GM23338 (cell line): ENCODE measurements at regions not wholly inside any gene's neighbourhood (a gene's known extent, or its start where the extent isn't known, plus 50 kb on each side); places are given as distances from the start of the nearest gene placed in this dataset.

ENCODE experiments used
- ATAC-seq: fragments of 200-7000 bp; cut with Tn5 transposase; 3 replicates; pipeline ENCODE4 v1.9.1; 2020
- DNase-seq: peaks from one replicate; pipeline ENCODE4 v3.0.0-alpha.2; 2015; ENCODE audit warnings: low spot score
- H2AFZ ChIP-seq: fragments of 200-600 bp; sonication (generic); 2 replicates; pipeline ENCODE4 v1.8.0; 2016; ENCODE audit warnings: antibody characterized with exemption, mild to moderate bottlenecking, moderate library complexity
- H3F3A ChIP-seq: fragments of 200-600 bp; sonication (generic); replicated peaks from 2 replicates; pipeline ENCODE4 v1.8.0; 2017; ENCODE audit warnings: antibody characterized with exemption, mixed run types, low read depth
- H3K27ac ChIP-seq: fragments of 200-600 bp; sonication (generic); 2 replicates; pipeline ENCODE4 v1.6.1; 2016; ENCODE audit warnings: low read depth
- H3K27me3 ChIP-seq: fragments of 200-600 bp; sonication (generic); 2 replicates; pipeline ENCODE4 v1.8.0; 2016; ENCODE audit warnings: mild to moderate bottlenecking, mixed run types, moderate library complexity; ENCODE audit not compliant: insufficient read depth
- H3K36me3 ChIP-seq: fragments of 200-600 bp; sonication (generic); 2 replicates; pipeline ENCODE4 v1.8.0; 2016; ENCODE audit warnings: mild to moderate bottlenecking; ENCODE audit not compliant: insufficient read depth
- H3K4me1 ChIP-seq: fragments of 200-600 bp; sonication (generic); 2 replicates; pipeline ENCODE4 v1.8.0; 2016; ENCODE audit warnings: mild to moderate bottlenecking, moderate library complexity; ENCODE audit not compliant: insufficient read depth
- H3K4me2 ChIP-seq: fragments of 200-600 bp; sonication (generic); 2 replicates; pipeline ENCODE4 v1.7.1; 2017; ENCODE audit warnings: mixed run types
- H3K4me3 ChIP-seq: fragments of 200-600 bp; sonication (generic); 2 replicates; pipeline ENCODE4 v1.6.1; 2016; ENCODE audit warnings: mixed run types
- H3K79me2 ChIP-seq: fragments of 200-600 bp; sonication (generic); replicated peaks from 2 replicates; pipeline ENCODE4 v1.8.0; 2017; ENCODE audit warnings: mild to moderate bottlenecking; ENCODE audit not compliant: insufficient read depth
- H3K9me2 ChIP-seq: fragments of 200-600 bp; sonication (generic); 2 replicates; pipeline ENCODE4 v1.8.0; 2017; ENCODE audit not compliant: insufficient read depth
- H4K20me1 ChIP-seq: fragments of 200-600 bp; sonication (generic); replicated peaks from 2 replicates; pipeline ENCODE4 v1.8.0; 2017; ENCODE audit warnings: mild to moderate bottlenecking; ENCODE audit not compliant: insufficient read depth
- H3K27ac Mint-ChIP-seq: 2 replicates; pipeline ENCODE4 v1.8.0; 2020; ENCODE audit warnings: inconsistent platforms, mild to moderate bottlenecking, moderate library complexity, mixed read lengths
- H3K27me3 Mint-ChIP-seq: 3 replicates; pipeline ENCODE4 v1.8.0; 2022; ENCODE audit warnings: low read depth, mild to moderate bottlenecking, moderate library complexity, mixed read lengths, inconsistent platforms; ENCODE audit not compliant: insufficient read depth, poor library complexity
- H3K36me3 Mint-ChIP-seq: 3 replicates; pipeline ENCODE4 v1.8.0; 2021; ENCODE audit warnings: low read depth, mild to moderate bottlenecking, inconsistent platforms, moderate library complexity, mixed read lengths
- H3K4me1 Mint-ChIP-seq: 3 replicates; pipeline ENCODE4 v1.8.0; 2020; ENCODE audit warnings: mild to moderate bottlenecking, inconsistent platforms, mixed read lengths
- H3K4me3 Mint-ChIP-seq: 3 replicates; pipeline ENCODE4 v1.8.0; 2021; ENCODE audit warnings: moderate library complexity, mild to moderate bottlenecking, inconsistent platforms, mixed read lengths
- H3K9me3 Mint-ChIP-seq: 3 replicates; pipeline ENCODE4 v1.8.0; 2020; ENCODE audit warnings: moderate library complexity, mild to moderate bottlenecking, inconsistent platforms, mixed read lengths
- CREB1 ChIP-seq: fragments of 250-450 bp; sonication (Bioruptor Pico); IDR thresholded peaks from 2 replicates; pipeline ENCODE4 v1.5.0; 2020; ENCODE audit warnings: low read depth, mild to moderate bottlenecking, moderate library complexity
- ETS1 ChIP-seq: IDR thresholded peaks from 2 replicates; pipeline ENCODE4 v1.6.1; 2016; ENCODE audit warnings: antibody characterized with exemption
- EZH2 ChIP-seq: fragments of 200-600 bp; sonication (generic); IDR thresholded peaks from one replicate; pipeline ENCODE4 v1.8.0; 2017; ENCODE audit warnings: antibody characterized with exemption, mild to moderate bottlenecking, low read depth; ENCODE audit not compliant: unreplicated experiment
- EZH2phosphoT487 ChIP-seq: fragments of 200-600 bp; sonication (generic); IDR thresholded peaks from one replicate; pipeline ENCODE4 v1.8.1; 2018; ENCODE audit warnings: antibody characterized with exemption; ENCODE audit not compliant: unreplicated experiment
- JUNB ChIP-seq: IDR thresholded peaks from one replicate; pipeline ENCODE4 v1.6.1; 2016; ENCODE audit warnings: antibody characterized with exemption; ENCODE audit not compliant: unreplicated experiment
- NANOG ChIP-seq: IDR thresholded peaks from 2 replicates; pipeline ENCODE4 v1.6.1; 2016; ENCODE audit warnings: antibody characterized with exemption, borderline replicate concordance
- POLR2AphosphoS5 ChIP-seq: IDR thresholded peaks from 2 replicates; pipeline ENCODE4 v1.6.1; 2016; ENCODE audit warnings: antibody characterized with exemption, low read depth
- REST ChIP-seq: IDR thresholded peaks from one replicate; pipeline ENCODE4 v1.6.1; 2018; ENCODE audit warnings: antibody characterized with exemption; ENCODE audit not compliant: unreplicated experiment
- STAT1 ChIP-seq: IDR thresholded peaks from one replicate; pipeline ENCODE4 v1.6.1; 2016; ENCODE audit warnings: antibody characterized with exemption; ENCODE audit not compliant: unreplicated experiment
- ZNF114 ChIP-seq: fragments of 250-450 bp; sonication (Bioruptor Pico); IDR thresholded peaks from 2 replicates; pipeline ENCODE4 v1.5.0; 2020; ENCODE audit warnings: mild to moderate bottlenecking, moderate library complexity
- ZNF331 ChIP-seq: fragments of 250-450 bp; sonication (Bioruptor Pico); IDR thresholded peaks from 2 replicates; pipeline ENCODE4 v1.5.0; 2020; ENCODE audit warnings: low read depth, mild to moderate bottlenecking, moderate library complexity
- ZNF462 ChIP-seq: fragments of 250-450 bp; sonication (Bioruptor Pico); IDR thresholded peaks from 2 replicates; pipeline ENCODE4 v1.5.0; 2020; ENCODE audit warnings: mild to moderate bottlenecking, moderate library complexity

- Histone ChIP-seq H3K4me1 (no peaks in the 10 kb centered on the region), H3K4me3 (no peak overlapping the region), H3K79me2 (no peaks in the 10 kb centered on the region), H3K4me2 (no peak overlapping the region), H3K36me3 (no peaks in the 10 kb centered on the region), H2AFZ (no peak overlapping the region), H4K20me1 (no peaks in the 10 kb centered on the region), H3K27ac (no peak overlapping the region), H3K9me2 (peaks cover 4% of the 10 kb centered on the region; the same call in 1 of the 2 replicates), H3K27me3 (no peaks in the 10 kb centered on the region), H3F3A (no peaks in the 10 kb centered on the region)
- H3K36me3 Mint-ChIP-seq: no peaks in the 10 kb centered on the region
- DNase-seq (no peak), ATAC-seq (no peak)
- H3K4me3 Mint-ChIP-seq: no peak overlapping the region
- no peaks in the 10 kb centered on the region for H3K27me3 Mint-ChIP-seq
- TF ChIP-seq EZH2phosphoT487 (no peak), ZNF331 (CRISPR knock-in tag) (no peak), POLR2AphosphoS5 (no peak), STAT1 (no peak), JUNB (no peak)
- no peak overlapping the region for H3K27ac Mint-ChIP-seq
- no peaks in the 10 kb centered on the region for H3K4me1 Mint-ChIP-seq
- no peaks in the 10 kb centered on the region for H3K9me3 Mint-ChIP-seq
These were observed 297.1 kb upstream of the MSX2 start for GRCh38 chr5:174427304-174427703.

GRCh38 chr5:174428895-174429294, 295.5 kb upstream of the MSX2 start:
- no peak overlapping the region for H3K4me2 ChIP-seq
- no peaks in the 10 kb centered on the region for H4K20me1 ChIP-seq
- TF ChIP-seq ZNF462: no peak
- TF ChIP-seq EZH2: no peak
- no peak for TF ChIP-seq NANOG
- TF ChIP-seq ZNF331 (CRISPR knock-in tag): no peak
- TF ChIP-seq ZNF114 (CRISPR knock-in tag): no peak
- TF ChIP-seq EZH2phosphoT487: no peak
- TF ChIP-seq CREB1 (CRISPR knock-in tag): no peak
- TF ChIP-seq STAT1: no peak
- no peak for TF ChIP-seq REST
- no peak for TF ChIP-seq POLR2AphosphoS5
- TF ChIP-seq JUNB: no peak
- no peak for TF ChIP-seq ETS1

More at GRCh38 chr5:174428895-174429294, 295.5 kb upstream of the MSX2 start:
- H3K4me3 ChIP-seq: no peak overlapping the region
- H3K27me3 ChIP-seq: no peaks in the 10 kb centered on the region
- H3K27me3 Mint-ChIP-seq: no peaks in the 10 kb centered on the region
- H3K27ac Mint-ChIP-seq: no peak overlapping the region
- H3F3A ChIP-seq: no peaks in the 10 kb centered on the region
- no peak overlapping the region for H3K27ac ChIP-seq
- DNase-seq (no peak), ATAC-seq (no peak)
- no peaks in the 10 kb centered on the region for H3K9me3 Mint-ChIP-seq
- no peaks in the 10 kb centered on the region for H3K4me1 ChIP-seq
- no peaks in the 10 kb centered on the region for H3K36me3 Mint-ChIP-seq
- H3K79me2 ChIP-seq: no peaks in the 10 kb centered on the region
- no peak overlapping the region for H3K4me3 Mint-ChIP-seq
- H3K4me1 Mint-ChIP-seq: no peaks in the 10 kb centered on the region
- H3K9me2 ChIP-seq: peaks cover 4% of the 10 kb centered on the region; the same call in 1 of the 2 replicates
- H3K36me3 ChIP-seq: no peaks in the 10 kb centered on the region
- H2AFZ ChIP-seq: no peak overlapping the region
